GM20000 (cell line): ENCODE measurements at regions not wholly inside any gene's neighbourhood (a gene's known extent, or its start where the extent isn't known, plus 50 kb on each side); places are given as distances from the start of the nearest gene placed in this dataset.

Experiments used
- DNase-seq: peaks from one replicate; pipeline ENCODE4 v3.0.0; 2012; ENCODE audit warnings: low spot score
- TF ChIP-seq, protein P1 (sequence below): IDR thresholded peaks from 2 replicates; pipeline ENCODE4 v1.5.1; 2012; ENCODE audit warnings: mild to moderate bottlenecking, control low read depth; ENCODE audit errors: extremely low read depth, missing control alignments

DNA sequence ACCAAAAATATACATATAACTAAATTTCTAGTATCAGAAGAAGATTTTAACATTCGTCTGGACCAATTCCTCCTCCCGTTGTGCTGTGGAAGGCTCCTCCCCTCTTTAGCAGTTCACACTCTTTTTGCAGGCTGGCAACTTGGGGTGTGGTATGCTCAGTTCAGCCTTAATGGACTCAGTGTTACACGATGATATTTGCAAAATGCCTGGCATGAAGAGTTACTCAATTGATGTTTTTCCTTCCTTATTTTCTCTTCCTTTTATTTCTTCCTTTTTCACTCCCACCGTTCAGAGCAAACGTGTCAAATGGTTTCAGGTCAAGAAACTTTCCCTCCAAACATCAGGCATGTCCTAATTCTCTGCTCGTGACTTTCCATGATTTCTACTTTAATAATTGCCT, 248.3 kb downstream of the PHF14 start:
- no peak for DNase-seq
- TF ChIP-seq, protein P1, sequence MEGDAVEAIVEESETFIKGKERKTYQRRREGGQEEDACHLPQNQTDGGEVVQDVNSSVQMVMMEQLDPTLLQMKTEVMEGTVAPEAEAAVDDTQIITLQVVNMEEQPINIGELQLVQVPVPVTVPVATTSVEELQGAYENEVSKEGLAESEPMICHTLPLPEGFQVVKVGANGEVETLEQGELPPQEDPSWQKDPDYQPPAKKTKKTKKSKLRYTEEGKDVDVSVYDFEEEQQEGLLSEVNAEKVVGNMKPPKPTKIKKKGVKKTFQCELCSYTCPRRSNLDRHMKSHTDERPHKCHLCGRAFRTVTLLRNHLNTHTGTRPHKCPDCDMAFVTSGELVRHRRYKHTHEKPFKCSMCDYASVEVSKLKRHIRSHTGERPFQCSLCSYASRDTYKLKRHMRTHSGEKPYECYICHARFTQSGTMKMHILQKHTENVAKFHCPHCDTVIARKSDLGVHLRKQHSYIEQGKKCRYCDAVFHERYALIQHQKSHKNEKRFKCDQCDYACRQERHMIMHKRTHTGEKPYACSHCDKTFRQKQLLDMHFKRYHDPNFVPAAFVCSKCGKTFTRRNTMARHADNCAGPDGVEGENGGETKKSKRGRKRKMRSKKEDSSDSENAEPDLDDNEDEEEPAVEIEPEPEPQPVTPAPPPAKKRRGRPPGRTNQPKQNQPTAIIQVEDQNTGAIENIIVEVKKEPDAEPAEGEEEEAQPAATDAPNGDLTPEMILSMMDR: no peak

DNA sequence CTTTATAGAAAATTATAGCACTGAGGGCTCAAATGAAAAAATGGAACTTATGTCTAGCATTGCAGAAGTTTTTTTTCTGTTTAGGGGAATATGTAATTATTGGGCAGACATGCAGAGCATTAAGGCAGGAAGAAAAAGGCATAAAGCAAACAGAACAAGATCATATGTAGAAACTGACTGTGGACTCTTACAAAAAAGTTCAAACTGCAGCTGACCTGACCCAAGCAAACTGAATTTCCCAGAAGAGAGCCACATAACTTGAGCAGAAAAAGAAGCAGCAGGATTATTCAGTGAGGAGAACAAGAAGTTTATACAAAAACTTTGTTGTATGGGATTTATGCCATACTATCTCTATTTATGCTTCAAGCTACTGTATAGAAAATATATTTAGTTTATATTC, 250.9 kb downstream of the PHF14 start:
- no peak for DNase-seq
- TF ChIP-seq, protein P1: no peak

DNA sequence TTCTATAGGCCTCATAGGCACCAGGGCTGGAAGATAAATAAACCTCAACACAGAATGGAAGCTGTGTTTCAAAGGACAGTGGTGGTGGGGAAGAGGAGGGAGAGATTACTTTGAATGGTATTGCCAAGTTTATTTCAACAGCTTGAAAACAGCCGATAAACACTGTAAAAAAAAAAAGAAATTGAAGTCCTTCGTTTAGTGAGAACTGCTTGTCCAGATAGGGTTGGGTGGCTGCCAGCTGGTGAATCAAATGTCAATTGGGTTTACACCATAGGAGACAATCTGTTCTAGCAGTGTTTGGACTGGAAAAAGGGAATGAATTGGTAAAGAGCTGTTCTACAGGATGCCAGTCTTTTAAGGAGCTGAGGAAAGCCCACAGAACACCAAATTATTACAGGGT, 254.8 kb downstream of the PHF14 start:
- no peak for DNase-seq
- TF ChIP-seq, protein P1: no peak

DNA sequence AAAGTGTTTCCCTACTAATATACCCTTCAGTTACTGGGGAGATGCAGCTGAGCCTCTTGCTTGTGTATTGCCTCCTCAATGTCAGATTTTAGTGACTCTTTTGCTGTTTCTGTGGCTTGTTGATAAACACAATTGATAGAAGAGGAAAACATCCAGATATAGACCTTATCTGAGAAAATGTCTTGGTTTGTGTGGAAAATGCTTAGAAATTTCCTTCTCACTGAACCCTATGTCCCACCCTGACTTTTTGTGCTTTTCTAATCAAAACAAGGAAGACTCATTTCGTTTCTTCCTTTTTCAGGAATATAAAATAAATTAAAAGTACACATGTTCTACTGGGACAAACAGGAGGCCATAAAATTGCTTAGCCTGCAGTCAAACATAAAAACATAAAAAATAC, 257.5 kb downstream of the PHF14 start:
- DNase-seq: no peak
- TF ChIP-seq, protein P1: no peak

DNA sequence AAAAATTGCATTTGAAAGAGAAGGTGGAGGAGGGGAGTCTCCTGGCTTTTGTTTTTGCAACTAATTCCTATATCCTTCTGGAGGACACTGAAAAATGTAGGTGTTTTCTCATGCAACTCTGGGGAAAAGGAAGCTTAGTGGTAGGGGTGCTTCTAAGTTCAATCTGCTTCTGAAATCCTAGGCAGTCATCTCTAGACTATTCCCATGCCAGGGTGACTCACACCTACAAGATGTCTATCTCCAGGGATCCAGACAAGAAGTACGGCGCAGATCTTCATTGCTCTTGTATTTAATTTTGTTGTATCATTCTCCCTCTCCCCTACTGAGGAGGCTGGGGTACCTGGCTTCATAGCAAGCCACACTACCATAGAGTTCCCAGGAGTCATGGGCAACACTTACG, 258.8 kb downstream of the PHF14 start:
- TF ChIP-seq, protein P1: no peak
- no peak for DNase-seq

DNA sequence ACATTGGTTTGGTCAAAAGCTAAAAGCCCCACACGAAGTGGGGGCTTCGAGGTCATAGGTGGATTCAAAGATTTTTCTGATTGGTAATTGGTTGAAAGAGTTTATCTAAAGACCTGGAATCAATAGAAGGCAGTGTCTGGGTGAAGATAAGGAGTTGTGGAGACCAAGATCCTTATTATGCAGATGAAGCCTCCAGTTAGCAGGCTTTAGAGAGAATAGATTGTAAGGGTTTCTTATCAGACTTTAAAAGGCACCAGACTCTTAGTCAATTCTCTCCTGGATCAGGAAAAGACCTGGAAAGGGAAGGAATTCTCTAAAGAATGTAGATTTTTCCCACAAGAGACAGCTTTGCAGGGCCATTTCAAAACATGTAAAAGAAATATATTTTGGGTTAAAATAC, 260.2 kb downstream of the PHF14 start:
- no peak for DNase-seq

DNA sequence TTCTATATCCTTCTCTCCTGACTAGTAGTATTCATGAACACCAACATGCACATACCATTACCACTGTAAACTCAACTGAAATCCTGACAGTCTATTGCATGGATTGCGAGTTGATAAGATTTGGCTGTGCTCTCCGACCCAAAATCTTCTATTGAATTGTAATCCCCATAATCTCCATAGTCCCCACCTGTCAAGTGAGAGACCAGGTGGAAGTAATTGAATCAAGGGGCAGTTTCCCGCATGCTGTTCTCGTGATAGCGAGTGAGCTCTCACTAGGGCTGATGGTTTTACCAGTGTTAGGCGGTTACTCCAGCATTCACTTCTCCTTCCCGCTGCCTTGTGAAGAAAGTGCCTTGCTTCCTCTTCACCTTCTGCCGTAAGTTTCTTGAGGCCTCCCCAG, 261.8 kb downstream of the PHF14 start:
- TF ChIP-seq, protein P1: no peak
- no peak for DNase-seq

More for the DNA sequence above, 260.2 kb downstream of the PHF14 start:
- TF ChIP-seq, protein P1: no peak
